KOPT-K1 (cell line): ENCODE measurements at regions not wholly inside any gene's neighbourhood (a gene's known extent, or its start where the extent isn't known, plus 50 kb on each side); places are given as distances from the start of the nearest gene placed in this dataset.

Source experiments
- H3K27ac ChIP-seq: fragments of 200-600 bp; sonication (generic); 2 replicates; pipeline ENCODE4 v1.5.1; 2016; ENCODE audit warnings: antibody characterized with exemption, mild to moderate bottlenecking, low read depth, low read length; ENCODE audit not compliant: poor library complexity, severe bottlenecking
- H3K36me3 ChIP-seq: fragments of 200-600 bp; sonication (generic); 2 replicates; pipeline ENCODE4 v1.5.1; 2017; ENCODE audit warnings: antibody characterized with exemption, mild to moderate bottlenecking, low read length, moderate library complexity; ENCODE audit not compliant: insufficient read depth
- H3K9me3 ChIP-seq: fragments of 200-600 bp; sonication (generic); 2 replicates; pipeline ENCODE4 v1.5.1; 2017; ENCODE audit warnings: antibody characterized with exemption, low read length, mild to moderate bottlenecking; ENCODE audit not compliant: insufficient read depth, poor library complexity, severe bottlenecking

- Histone ChIP-seq H3K9me3 (no peaks in the 10 kb centered on the region), H3K27ac (no peak overlapping the region), H3K36me3 (no peaks in the 10 kb centered on the region)
Observed at GRCh38 chr20:39395478-39396291, 433.5 kb downstream of the DHX35 start.

- no peak overlapping the region for H3K27ac ChIP-seq
- no peaks in the 10 kb centered on the region for H3K36me3 ChIP-seq
- H3K9me3 ChIP-seq = no peaks in the 10 kb centered on the region
Observed at GRCh38 chr20:39394461-39394860, 432.3 kb downstream of the DHX35 start.

- H3K36me3 ChIP-seq = no peaks in the 10 kb centered on the region
Observed at GRCh38 chr20:39390186-39390585, 428.0 kb downstream of the DHX35 start.

GRCh38 chr20:39381595-39381994, 419.5 kb downstream of the DHX35 start:
- no peak overlapping the region for H3K27ac ChIP-seq
- no peaks in the 10 kb centered on the region for H3K9me3 ChIP-seq

More at GRCh38 chr20:39390186-39390585, 428.0 kb downstream of the DHX35 start:
- H3K9me3 ChIP-seq = no peaks in the 10 kb centered on the region
- no peak overlapping the region for H3K27ac ChIP-seq

GRCh38 chr20:39378776-39379175, 416.6 kb downstream of the DHX35 start:
- Histone ChIP-seq H3K27ac (no peak overlapping the region), H3K9me3 (no peaks in the 10 kb centered on the region), H3K36me3 (no peaks in the 10 kb centered on the region)

More at GRCh38 chr20:39381595-39381994, 419.5 kb downstream of the DHX35 start:
- no peaks in the 10 kb centered on the region for H3K36me3 ChIP-seq

- H3K27ac ChIP-seq = no peak overlapping the region
- no peaks in the 10 kb centered on the region for H3K9me3 ChIP-seq
- no peaks in the 10 kb centered on the region for H3K36me3 ChIP-seq
Observed at GRCh38 chr20:39376788-39377187, 414.6 kb downstream of the DHX35 start.

GRCh38 chr20:39364320-39364719, 402.2 kb downstream of the DHX35 start:
- H3K27ac ChIP-seq = no peak overlapping the region
- no peaks in the 10 kb centered on the region for H3K9me3 ChIP-seq
- H3K36me3 ChIP-seq = no peaks in the 10 kb centered on the region

- Histone ChIP-seq H3K9me3 (no peaks in the 10 kb centered on the region), H3K27ac (no peak overlapping the region), H3K36me3 (no peaks in the 10 kb centered on the region)
Observed at GRCh38 chr20:39359981-39360620, 398.0 kb downstream of the DHX35 start.

GRCh38 chr20:39358052-39358451, 395.9 kb downstream of the DHX35 start:
- Histone ChIP-seq H3K27ac (no peak overlapping the region), H3K36me3 (no peaks in the 10 kb centered on the region), H3K9me3 (no peaks in the 10 kb centered on the region)

GRCh38 chr20:39356908-39357307, 394.8 kb downstream of the DHX35 start:
- Histone ChIP-seq H3K36me3 (no peaks in the 10 kb centered on the region), H3K27ac (no peak overlapping the region), H3K9me3 (no peaks in the 10 kb centered on the region)

- H3K9me3 ChIP-seq = peaks cover 27% of the 10 kb centered on the region
- no peak overlapping the region for H3K27ac ChIP-seq
Observed at GRCh38 chr20:39349240-39349639, 387.1 kb downstream of the DHX35 start.

GRCh38 chr20:39347626-39348025, 385.5 kb downstream of the DHX35 start:
- Histone ChIP-seq H3K9me3 (peaks cover 27% of the 10 kb centered on the region), H3K27ac (no peak overlapping the region), H3K36me3 (no peaks in the 10 kb centered on the region)

More at GRCh38 chr20:39349240-39349639, 387.1 kb downstream of the DHX35 start:
- no peaks in the 10 kb centered on the region for H3K36me3 ChIP-seq

GRCh38 chr20:39342463-39342862, 380.3 kb downstream of the DHX35 start:
- Histone ChIP-seq H3K36me3 (no peaks in the 10 kb centered on the region), H3K9me3 (peaks cover 1% of the 10 kb centered on the region), H3K27ac (no peak overlapping the region)

GRCh38 chr20:39338469-39339376, 376.6 kb downstream of the DHX35 start:
- H3K9me3 ChIP-seq = no peaks in the 10 kb centered on the region
- H3K27ac ChIP-seq = no peak overlapping the region
- no peaks in the 10 kb centered on the region for H3K36me3 ChIP-seq

GRCh38 chr20:39333211-39333610, 371.1 kb downstream of the DHX35 start:
- Histone ChIP-seq H3K36me3 (no peaks in the 10 kb centered on the region), H3K9me3 (no peaks in the 10 kb centered on the region), H3K27ac (no peak overlapping the region)
